Caco-2 (cell line): ENCODE measurements at regions not wholly inside any gene's neighbourhood (a gene's known extent, or its start where the extent isn't known, plus 50 kb on each side); places are given as distances from the start of the nearest gene placed in this dataset.

Experiments used
- BruUV-seq: library from RNA; stranded (reverse); fragments of 400-500 nt; replicated peaks from 2 replicates; lab custom pipeline; 2021; lab: Mats Ljungman, UMichigan
- CTCF ChIA-PET: fragments of 300-600 bp; sonication (Branson Sonifier 250); formaldehyde crosslinking; loops from one replicate; lab custom pipeline; 2022; ENCODE audit warnings: antibody characterized with exemption; lab: Charles Lee
- POLR2A ChIA-PET: fragments of 300-600 bp; sonication (Branson Sonifier 250); formaldehyde crosslinking; loops from one replicate; lab custom pipeline; 2022; ENCODE audit warnings: antibody characterized with exemption; lab: Charles Lee
- DNase-seq, 2 experiments: peaks; one replicate each; pipeline versions ENCODE4 v3.0.0 to v3.0.0-alpha.2; 2020 to 2022
- H3K27me3 ChIP-seq: replicated peaks from 2 replicates; pipeline ENCODE4 v1.6.0; 2011; ENCODE audit warnings: low read length; ENCODE audit not compliant: control insufficient read depth, insufficient read depth
- H3K36me3 ChIP-seq: 2 replicates; pipeline ENCODE4 v1.5.1; 2011; ENCODE audit warnings: low read length; ENCODE audit not compliant: control insufficient read depth, insufficient read depth
- H3K4me1 ChIP-seq: fragments of 250-450 bp; sonication (Bioruptor Pico); 2 replicates; pipeline ENCODE4 v1.5.1; 2020; ENCODE audit warnings: mild to moderate bottlenecking
- H3K4me3 ChIP-seq: 2 replicates; pipeline ENCODE4 v1.5.1; 2011; ENCODE audit warnings: low read depth, mild to moderate bottlenecking, control low read depth, low read length
- H3K9me3 ChIP-seq: fragments of 250-450 bp; sonication (Bioruptor Pico); 2 replicates; pipeline ENCODE4 v1.5.1; 2020; ENCODE audit warnings: mild to moderate bottlenecking, moderate library complexity
- H3K27ac Mint-ChIP-seq: one replicate; pipeline ENCODE4 v1.8.0; 2022; ENCODE audit warnings: mixed read lengths; ENCODE audit not compliant: unreplicated experiment
- H3K27me3 Mint-ChIP-seq: one replicate; pipeline ENCODE4 v1.8.0; 2022; ENCODE audit warnings: mixed read lengths; ENCODE audit not compliant: insufficient read depth, unreplicated experiment
- H3K36me3 Mint-ChIP-seq: one replicate; pipeline ENCODE4 v1.8.0; 2022; ENCODE audit warnings: mild to moderate bottlenecking, mixed read lengths; ENCODE audit not compliant: insufficient read depth, unreplicated experiment
- H3K4me1 Mint-ChIP-seq: one replicate; pipeline ENCODE4 v1.8.0; 2022; ENCODE audit warnings: low read depth, mixed read lengths; ENCODE audit not compliant: unreplicated experiment
- H3K4me3 Mint-ChIP-seq: one replicate; pipeline ENCODE4 v1.8.0; 2022; ENCODE audit warnings: mild to moderate bottlenecking, moderate library complexity, mixed read lengths; ENCODE audit not compliant: unreplicated experiment
- H3K9me3 Mint-ChIP-seq: one replicate; pipeline ENCODE4 v1.8.0; 2022; ENCODE audit warnings: mixed read lengths; ENCODE audit not compliant: unreplicated experiment
- CTCF ChIP-seq, 2 experiments: fragments of 200-600 bp in 1 of 2; IDR thresholded peaks; 1 replicate in 1 of 2; 2 replicates in 1 of 2; pipeline versions ENCODE4 v1.5.1 to v1.8.0; 2011 to 2022; ENCODE audit warnings: antibody characterized with exemption in 1 of 2, control low read depth in 1 of 2, inconsistent platforms in 1 of 2, low read depth in 1 of 2, low read length in 1 of 2, mild to moderate bottlenecking in 1 of 2, moderate library complexity in 1 of 2; ENCODE audit not compliant: insufficient read depth in 1 of 2, severe bottlenecking in 1 of 2, unreplicated experiment in 1 of 2
- intact Hi-C: fragments of 100-400 bp; cut with micrococcal nuclease; formaldehyde crosslinking; loops from one replicate; pipeline ENCODE4 v1.10.0; 2022; ENCODE audit not compliant: unreplicated experiment

- intact Hi-C loops, result no loop called here
- no TSS peak for BruUV-seq
Observed at GRCh38 chr1:181255270-181255929, 166.9 kb downstream of the IER5 start.

GRCh38 chr1:181257117-181257516 lies 168.6 kb downstream of the IER5 start:
- TF ChIP-seq CTCF (IDR thresholded peaks at IDR 0.05; ENCODE audit: insufficient read depth in 1 of 2, low read depth in 1 of 2, low read length in 1 of 2, severe bottlenecking in 1 of 2, unreplicated experiment in 1 of 2), result no peak
- intact Hi-C loops, result no loop called here
- H3K9me3 ChIP-seq, result no peaks in the 10 kb centered on the region
- H3K36me3 ChIP-seq, result no peaks in the 10 kb centered on the region
- H3K27ac Mint-ChIP-seq, result no peak overlapping the region
- no peak overlapping the region for H3K4me3 ChIP-seq
- H3K27me3 ChIP-seq, result no peaks in the 10 kb centered on the region
- H3K4me1 ChIP-seq, result no peaks in the 10 kb centered on the region
- no peak for DNase-seq
- CTCF ChIA-PET, result no interaction called here
- peaks cover 11% of the 10 kb centered on the region for H3K27me3 Mint-ChIP-seq
- H3K4me3 Mint-ChIP-seq, result no peak overlapping the region
- no TSS peak for BruUV-seq
- no peaks in the 10 kb centered on the region for H3K4me1 Mint-ChIP-seq
- no peaks in the 10 kb centered on the region for H3K36me3 Mint-ChIP-seq
- POLR2A ChIA-PET, result no interaction called here
- H3K9me3 Mint-ChIP-seq, result peaks cover 24% of the 10 kb centered on the region

More at GRCh38 chr1:181255270-181255929, 166.9 kb downstream of the IER5 start:
- no peaks in the 10 kb centered on the region for H3K4me1 ChIP-seq
- Mint-ChIP-seq H3K9me3 (peaks cover 31% of the 10 kb centered on the region), H3K27me3 (peaks cover 11% of the 10 kb centered on the region), H3K27ac (no peak overlapping the region), H3K4me3 (no peak overlapping the region), H3K36me3 (no peaks in the 10 kb centered on the region), H3K4me1 (no peaks in the 10 kb centered on the region)
- H3K27me3 ChIP-seq, result no peaks in the 10 kb centered on the region
- no peaks in the 10 kb centered on the region for H3K9me3 ChIP-seq
- no peak for DNase-seq
- H3K4me3 ChIP-seq, result no peak overlapping the region
- no peaks in the 10 kb centered on the region for H3K36me3 ChIP-seq
- POLR2A ChIA-PET, result no interaction called here
- TF ChIP-seq CTCF (IDR thresholded peaks at IDR 0.05; ENCODE audit: insufficient read depth in 1 of 2, low read depth in 1 of 2, low read length in 1 of 2, severe bottlenecking in 1 of 2, unreplicated experiment in 1 of 2), result no peak
- CTCF ChIA-PET, result no interaction called here

- Histone ChIP-seq H3K4me1 (no peaks in the 10 kb centered on the region), H3K36me3 (no peaks in the 10 kb centered on the region), H3K9me3 (no peaks in the 10 kb centered on the region), H3K4me3 (no peak overlapping the region), H3K27me3 (no peaks in the 10 kb centered on the region)
- H3K9me3 Mint-ChIP-seq, result peaks cover 10% of the 10 kb centered on the region
- ChIA-PET POLR2A (no interaction called here), CTCF (no interaction called here)
- no peak for DNase-seq
- TF ChIP-seq CTCF (IDR thresholded peaks at IDR 0.05; ENCODE audit: insufficient read depth in 1 of 2, low read depth in 1 of 2, low read length in 1 of 2, severe bottlenecking in 1 of 2, unreplicated experiment in 1 of 2), result no peak
- no peak overlapping the region for H3K27ac Mint-ChIP-seq
- no peak overlapping the region for H3K4me3 Mint-ChIP-seq
- BruUV-seq, result no TSS peak
- peaks cover 11% of the 10 kb centered on the region for H3K27me3 Mint-ChIP-seq
- no peaks in the 10 kb centered on the region for H3K4me1 Mint-ChIP-seq
- no peaks in the 10 kb centered on the region for H3K36me3 Mint-ChIP-seq
- intact Hi-C loops, result no loop called here
Observed at GRCh38 chr1:181259026-181259745, 170.7 kb downstream of the IER5 start.
